ENCODE measurements at regions not wholly inside any gene's neighbourhood (a gene's known extent, or its start where the extent isn't known, plus 50 kb on each side); places are given as distances from the start of the nearest gene placed in this dataset.
"Not testable (repeated sequence)": the region's sequence is repeated elsewhere in the genome, so short reads cannot be mapped to it uniquely, and the experiment has no call there.

DNA sequence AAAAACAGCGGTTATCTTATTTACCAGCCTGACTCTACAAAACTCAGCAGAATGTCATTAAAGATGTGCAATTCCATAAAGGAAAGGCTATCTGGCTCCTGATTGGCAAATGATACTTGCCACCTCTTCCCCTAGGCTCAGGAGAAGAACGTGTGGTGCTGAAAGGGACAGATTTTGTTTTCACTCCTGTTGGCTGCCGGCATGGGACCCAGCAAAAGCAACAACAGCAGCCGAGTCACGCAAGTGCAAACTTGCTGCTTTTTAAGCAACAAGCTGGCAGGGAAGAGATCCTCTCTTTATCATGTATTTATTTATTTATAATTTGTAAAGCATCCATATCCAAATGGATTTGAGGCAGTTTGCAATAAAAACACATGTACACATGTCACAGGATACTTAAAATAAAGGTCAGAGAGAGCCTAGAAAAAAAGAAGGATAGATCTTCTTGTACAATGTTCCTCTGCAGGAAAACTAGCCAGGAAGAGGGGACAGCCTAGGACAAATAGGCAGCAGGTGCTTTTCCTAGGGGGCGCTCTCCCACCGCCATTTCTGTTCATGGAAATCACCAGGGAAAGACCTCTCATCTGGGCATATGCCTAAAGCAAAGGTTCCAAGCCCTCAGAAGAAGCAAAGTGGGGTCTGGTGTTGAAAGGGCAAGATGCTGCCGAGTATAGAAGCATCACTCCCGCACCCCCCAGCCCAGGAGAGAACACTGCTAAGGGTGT is 799.3 kb downstream of the BCL11A start:
- H3K27ac ChIP-seq (ENCODE audit: low read length), result no peak overlapping the region
- no peak overlapping the region for H2AFZ ChIP-seq (ENCODE audit: low read depth, low read length)
- H3K4me2 ChIP-seq (ENCODE audit: low read length), result no peak overlapping the region
- H3K4me3 ChIP-seq (ENCODE audit: low read length), result no peak overlapping the region
- TF ChIP-seq EZH2phosphoT487 (IDR thresholded peaks at IDR 0.05; ENCODE audit: low read depth), result no peak
- TF ChIP-seq, protein P1, sequence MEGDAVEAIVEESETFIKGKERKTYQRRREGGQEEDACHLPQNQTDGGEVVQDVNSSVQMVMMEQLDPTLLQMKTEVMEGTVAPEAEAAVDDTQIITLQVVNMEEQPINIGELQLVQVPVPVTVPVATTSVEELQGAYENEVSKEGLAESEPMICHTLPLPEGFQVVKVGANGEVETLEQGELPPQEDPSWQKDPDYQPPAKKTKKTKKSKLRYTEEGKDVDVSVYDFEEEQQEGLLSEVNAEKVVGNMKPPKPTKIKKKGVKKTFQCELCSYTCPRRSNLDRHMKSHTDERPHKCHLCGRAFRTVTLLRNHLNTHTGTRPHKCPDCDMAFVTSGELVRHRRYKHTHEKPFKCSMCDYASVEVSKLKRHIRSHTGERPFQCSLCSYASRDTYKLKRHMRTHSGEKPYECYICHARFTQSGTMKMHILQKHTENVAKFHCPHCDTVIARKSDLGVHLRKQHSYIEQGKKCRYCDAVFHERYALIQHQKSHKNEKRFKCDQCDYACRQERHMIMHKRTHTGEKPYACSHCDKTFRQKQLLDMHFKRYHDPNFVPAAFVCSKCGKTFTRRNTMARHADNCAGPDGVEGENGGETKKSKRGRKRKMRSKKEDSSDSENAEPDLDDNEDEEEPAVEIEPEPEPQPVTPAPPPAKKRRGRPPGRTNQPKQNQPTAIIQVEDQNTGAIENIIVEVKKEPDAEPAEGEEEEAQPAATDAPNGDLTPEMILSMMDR (IDR thresholded peaks at IDR 0.05; ENCODE audit: low read depth, low read length), result peak; percentile 58
- H3K4me1 ChIP-seq (ENCODE audit: low read length), result no peaks in the 10 kb centered on the region
- no peaks in the 10 kb centered on the region for H3K27me3 ChIP-seq (ENCODE audit: low read depth, low read length)
- H3K9ac ChIP-seq (ENCODE audit: low read length), result no peak overlapping the region
- H3K36me3 ChIP-seq (replicated peaks; ENCODE audit: low read depth, low read length), result no peaks in the 10 kb centered on the region
- H3K9me3 ChIP-seq (ENCODE audit: insufficient read depth, low read length), result no peaks in the 10 kb centered on the region
- no peaks in the 10 kb centered on the region for H4K20me1 ChIP-seq (ENCODE audit: insufficient read depth, low read length)
- H3K79me2 ChIP-seq (ENCODE audit: low read length), result no peaks in the 10 kb centered on the region

DNA sequence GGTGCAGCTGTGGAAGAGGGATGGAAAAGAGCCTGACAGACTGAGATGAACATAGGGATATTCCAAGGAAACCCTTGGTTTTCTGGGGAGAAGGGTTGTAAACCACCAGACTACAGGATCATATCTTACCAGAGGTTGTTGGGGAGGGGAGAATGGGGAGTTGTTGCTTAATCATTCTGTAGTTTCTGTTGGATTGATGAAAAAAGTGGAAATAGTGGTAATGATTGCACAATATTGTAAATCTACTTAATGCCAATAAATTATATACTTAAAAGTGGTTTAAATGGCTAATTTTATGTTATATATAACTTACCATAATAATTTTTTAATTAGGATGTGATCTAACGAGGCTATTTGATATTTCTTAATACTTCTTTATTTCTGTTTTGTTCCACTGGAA is 800.9 kb downstream of the BCL11A start:
- Histone ChIP-seq H3K27ac (ENCODE audit: low read length) (no peak overlapping the region), H3K79me2 (ENCODE audit: low read length) (no peaks in the 10 kb centered on the region), H3K36me3 (replicated peaks; ENCODE audit: low read depth, low read length) (no peaks in the 10 kb centered on the region), H3K27me3 (ENCODE audit: low read depth, low read length) (no peaks in the 10 kb centered on the region), H2AFZ (ENCODE audit: low read depth, low read length) (no peak overlapping the region), H3K9me3 (ENCODE audit: insufficient read depth, low read length) (no peaks in the 10 kb centered on the region), H4K20me1 (ENCODE audit: insufficient read depth, low read length) (no peaks in the 10 kb centered on the region), H3K4me3 (ENCODE audit: low read length) (no peak overlapping the region), H3K4me1 (ENCODE audit: low read length) (no peaks in the 10 kb centered on the region), H3K4me2 (ENCODE audit: low read length) (no peak overlapping the region), H3K9ac (ENCODE audit: low read length) (no peak overlapping the region)
- no peak for TF ChIP-seq EZH2phosphoT487 (IDR thresholded peaks at IDR 0.05; ENCODE audit: low read depth)
- TF ChIP-seq, protein P1 (IDR thresholded peaks at IDR 0.05; ENCODE audit: low read depth, low read length), result no peak

DNA sequence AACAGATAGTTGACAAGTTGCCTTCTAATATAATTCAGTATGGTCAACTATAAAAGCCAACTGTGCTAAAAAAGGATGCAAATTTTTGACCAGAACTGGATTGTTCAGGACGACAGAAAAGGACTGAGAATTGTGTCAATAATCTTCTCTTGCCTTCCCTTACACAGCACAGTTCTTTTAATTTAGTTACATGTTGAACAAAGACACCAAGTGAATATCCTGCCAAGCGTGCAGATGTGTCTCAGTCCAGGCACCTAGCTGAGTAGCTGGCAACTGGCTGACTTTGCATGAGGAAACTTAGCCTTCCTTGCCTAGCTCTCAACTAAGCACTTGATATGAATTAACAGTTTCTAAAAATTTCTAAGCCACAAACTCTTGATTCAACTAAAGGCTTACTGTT is 801.4 kb downstream of the BCL11A start:
- no peaks in the 10 kb centered on the region for H3K79me2 ChIP-seq (ENCODE audit: low read length)
- H3K4me3 ChIP-seq (ENCODE audit: low read length), result no peak overlapping the region

DNA sequence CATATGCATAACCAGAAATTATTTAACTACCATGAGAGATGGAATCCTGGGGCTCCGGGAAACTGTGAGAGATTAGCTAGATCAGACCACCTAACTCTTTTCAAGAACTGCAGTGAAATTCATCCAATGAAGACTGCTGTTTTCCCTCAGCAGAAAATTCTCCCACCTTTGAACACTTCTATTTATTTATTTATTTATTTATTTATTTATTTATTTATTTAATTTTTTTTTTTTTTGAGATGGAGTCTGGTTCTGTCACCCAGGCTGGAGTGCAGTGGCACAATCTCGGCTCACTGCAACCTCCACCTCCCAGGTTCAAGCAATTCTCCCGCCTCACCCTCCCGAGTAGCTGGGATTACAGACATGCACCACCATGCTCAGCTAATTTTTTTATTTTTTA is 802.2 kb downstream of the BCL11A start:
- not testable (repeated sequence) for H3K27ac ChIP-seq (ENCODE audit: low read length); H3K36me3 ChIP-seq (replicated peaks; ENCODE audit: low read depth, low read length); H3K4me2 ChIP-seq (ENCODE audit: low read length)

More for the DNA sequence above, 801.4 kb downstream of the BCL11A start:
- H4K20me1 ChIP-seq (ENCODE audit: insufficient read depth, low read length), result no peaks in the 10 kb centered on the region
- TF ChIP-seq, protein P1 (IDR thresholded peaks at IDR 0.05; ENCODE audit: low read depth, low read length), result no peak
- TF ChIP-seq EZH2phosphoT487 (IDR thresholded peaks at IDR 0.05; ENCODE audit: low read depth), result no peak
- H2AFZ ChIP-seq (ENCODE audit: low read depth, low read length), result no peak overlapping the region
- H3K36me3 ChIP-seq (replicated peaks; ENCODE audit: low read depth, low read length), result no peaks in the 10 kb centered on the region
- no peak overlapping the region for H3K9ac ChIP-seq (ENCODE audit: low read length)
- no peak overlapping the region for H3K27ac ChIP-seq (ENCODE audit: low read length)
- H3K4me2 ChIP-seq (ENCODE audit: low read length), result no peak overlapping the region
- H3K9me3 ChIP-seq (ENCODE audit: insufficient read depth, low read length), result no peaks in the 10 kb centered on the region
- no peaks in the 10 kb centered on the region for H3K27me3 ChIP-seq (ENCODE audit: low read depth, low read length)
- H3K4me1 ChIP-seq (ENCODE audit: low read length), result no peaks in the 10 kb centered on the region

More for the DNA sequence above, 802.2 kb downstream of the BCL11A start:
- not testable (repeated sequence) for H3K9ac ChIP-seq (ENCODE audit: low read length); H2AFZ ChIP-seq (ENCODE audit: low read depth, low read length); H3K4me3 ChIP-seq (ENCODE audit: low read length); H3K9me3 ChIP-seq (ENCODE audit: insufficient read depth, low read length); H4K20me1 ChIP-seq (ENCODE audit: insufficient read depth, low read length); H3K79me2 ChIP-seq (ENCODE audit: low read length); H3K27me3 ChIP-seq (ENCODE audit: low read depth, low read length); H3K4me1 ChIP-seq (ENCODE audit: low read length)

Data from OCI-LY3 (cell line).